ENCODE measurements at regions not wholly inside any gene's neighbourhood (a gene's known extent, or its start where the extent isn't known, plus 50 kb on each side); places are given as distances from the start of the nearest gene placed in this dataset.

DNA sequence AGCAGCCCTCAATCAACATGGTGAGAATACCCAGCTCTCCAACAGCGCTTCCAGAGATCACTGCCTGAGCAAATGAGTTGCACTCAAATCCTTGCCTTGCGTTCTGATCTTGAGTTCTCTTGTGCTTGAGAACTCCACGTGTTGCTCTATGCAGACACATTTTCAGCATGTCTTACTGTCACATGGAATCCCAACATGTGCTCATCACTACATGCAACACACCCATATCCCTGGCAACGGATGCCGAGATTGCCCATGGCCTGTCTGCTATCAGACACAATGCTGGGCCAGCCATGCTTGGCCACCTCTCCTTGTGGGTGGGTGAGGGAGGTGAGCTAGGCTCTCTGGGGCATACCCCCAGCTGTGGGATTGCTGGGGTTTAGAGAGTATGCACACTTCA, 91.9 kb upstream of the LDAH start:
- no peak for TF ChIP-seq POLR2A (IDR thresholded peaks at IDR 0.05)
- TF ChIP-seq, protein P1, sequence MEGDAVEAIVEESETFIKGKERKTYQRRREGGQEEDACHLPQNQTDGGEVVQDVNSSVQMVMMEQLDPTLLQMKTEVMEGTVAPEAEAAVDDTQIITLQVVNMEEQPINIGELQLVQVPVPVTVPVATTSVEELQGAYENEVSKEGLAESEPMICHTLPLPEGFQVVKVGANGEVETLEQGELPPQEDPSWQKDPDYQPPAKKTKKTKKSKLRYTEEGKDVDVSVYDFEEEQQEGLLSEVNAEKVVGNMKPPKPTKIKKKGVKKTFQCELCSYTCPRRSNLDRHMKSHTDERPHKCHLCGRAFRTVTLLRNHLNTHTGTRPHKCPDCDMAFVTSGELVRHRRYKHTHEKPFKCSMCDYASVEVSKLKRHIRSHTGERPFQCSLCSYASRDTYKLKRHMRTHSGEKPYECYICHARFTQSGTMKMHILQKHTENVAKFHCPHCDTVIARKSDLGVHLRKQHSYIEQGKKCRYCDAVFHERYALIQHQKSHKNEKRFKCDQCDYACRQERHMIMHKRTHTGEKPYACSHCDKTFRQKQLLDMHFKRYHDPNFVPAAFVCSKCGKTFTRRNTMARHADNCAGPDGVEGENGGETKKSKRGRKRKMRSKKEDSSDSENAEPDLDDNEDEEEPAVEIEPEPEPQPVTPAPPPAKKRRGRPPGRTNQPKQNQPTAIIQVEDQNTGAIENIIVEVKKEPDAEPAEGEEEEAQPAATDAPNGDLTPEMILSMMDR (IDR thresholded peaks at IDR 0.05): no peak
